GM04504 (cell line): ENCODE measurements at regions not wholly inside any gene's neighbourhood (a gene's known extent, or its start where the extent isn't known, plus 50 kb on each side); places are given as distances from the start of the nearest gene placed in this dataset.
"Not testable (repeated sequence)": the region's sequence is repeated elsewhere in the genome, so short reads cannot be mapped to it uniquely, and the experiment has no call there.

Experiments used
- DNase-seq: peaks from one replicate; pipeline ENCODE4 v3.0.0-alpha.2; 2012; ENCODE audit warnings: low read depth

DNA sequence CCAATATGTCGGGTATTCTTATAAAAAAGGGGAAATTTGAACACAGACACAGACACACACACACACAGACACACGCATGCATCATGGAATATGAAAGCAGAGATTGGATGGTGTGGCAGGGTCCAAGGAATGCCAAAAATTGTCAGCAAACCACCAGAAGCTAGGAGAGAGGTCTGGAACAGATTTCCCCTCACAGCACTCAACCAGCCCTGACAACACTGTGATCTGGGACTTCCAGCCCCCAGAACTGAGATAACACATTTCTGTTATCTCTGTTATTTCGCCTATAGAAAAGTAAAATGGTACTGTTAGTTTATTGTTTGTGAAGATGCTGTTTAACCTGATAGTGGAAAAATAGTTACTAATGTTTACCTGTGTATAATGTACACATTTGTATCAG lies 145.4 kb upstream of the ZBED5 start:
- DNase-seq = no peak

DNA sequence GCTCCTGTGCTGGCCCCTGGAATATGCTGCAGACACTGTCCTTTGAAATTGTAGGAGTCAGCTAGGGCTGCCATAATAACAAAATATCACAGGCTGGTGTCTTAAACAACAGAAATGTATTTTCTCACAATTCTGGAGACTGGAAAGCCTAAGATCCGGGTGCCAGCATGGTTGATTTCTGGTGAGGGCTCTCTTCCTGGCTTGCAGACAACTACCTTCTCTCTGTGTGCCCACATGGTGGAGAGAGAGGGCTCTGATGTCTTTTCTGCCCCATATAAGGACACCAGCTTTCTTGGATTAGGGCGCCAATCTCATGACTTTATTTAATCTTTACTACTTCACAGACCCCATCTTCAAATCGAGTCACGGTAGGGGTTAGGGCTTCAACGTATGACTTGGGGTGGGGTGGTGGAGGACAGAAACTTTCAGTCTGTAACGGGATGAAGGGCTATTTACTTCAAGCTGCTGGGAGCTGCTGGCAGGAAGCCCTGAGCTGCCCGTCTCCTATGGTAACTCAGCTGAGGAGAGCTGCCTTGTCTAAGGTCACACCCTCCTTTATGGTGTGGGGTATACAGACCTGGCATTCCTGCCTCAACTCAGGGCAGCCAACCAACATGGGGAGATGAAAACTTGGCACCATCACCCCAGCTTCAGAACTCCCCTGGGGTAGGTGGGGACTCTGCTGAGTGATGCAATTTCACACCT lies 142.9 kb upstream of the ZBED5 start:
- DNase-seq = no peak

DNA sequence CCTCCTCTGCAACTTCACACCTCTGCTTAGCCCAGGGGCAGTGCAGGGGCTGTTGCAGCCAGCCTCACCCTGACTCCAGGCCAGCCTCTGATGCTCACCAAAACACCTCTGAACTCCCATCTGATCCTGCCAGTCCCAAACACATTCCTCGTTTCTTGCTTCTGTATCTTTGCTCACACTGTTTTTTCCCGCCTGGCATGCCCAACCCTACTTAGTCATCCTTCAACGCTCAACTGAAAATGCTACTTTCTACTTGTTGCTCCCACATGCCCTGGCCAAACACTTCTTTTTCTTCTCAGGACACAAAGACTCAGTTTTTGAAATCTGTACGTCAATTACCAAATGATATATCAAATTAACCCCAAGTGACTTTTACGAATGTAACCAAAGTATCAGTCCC lies 140.8 kb upstream of the ZBED5 start:
- no peak for DNase-seq

DNA sequence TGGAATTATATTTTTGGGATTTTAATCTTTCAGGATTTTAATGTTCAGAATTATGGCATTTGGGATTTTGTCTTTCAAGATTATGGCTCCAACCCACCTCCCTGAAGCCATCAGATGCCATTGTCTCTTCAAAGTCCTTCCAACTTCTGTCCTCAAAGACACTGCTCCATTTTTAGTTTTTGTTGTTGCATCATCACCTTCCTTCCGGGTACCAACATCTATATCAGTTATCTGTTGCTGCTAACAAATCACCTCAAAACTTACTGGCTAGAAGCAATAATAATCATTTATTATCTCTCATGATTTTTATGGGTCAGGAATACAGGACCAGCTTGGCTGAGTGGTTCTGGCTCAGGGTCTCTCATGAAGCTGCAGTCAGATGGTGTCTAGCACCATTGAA lies 138.8 kb upstream of the ZBED5 start:
- no peak for DNase-seq

DNA sequence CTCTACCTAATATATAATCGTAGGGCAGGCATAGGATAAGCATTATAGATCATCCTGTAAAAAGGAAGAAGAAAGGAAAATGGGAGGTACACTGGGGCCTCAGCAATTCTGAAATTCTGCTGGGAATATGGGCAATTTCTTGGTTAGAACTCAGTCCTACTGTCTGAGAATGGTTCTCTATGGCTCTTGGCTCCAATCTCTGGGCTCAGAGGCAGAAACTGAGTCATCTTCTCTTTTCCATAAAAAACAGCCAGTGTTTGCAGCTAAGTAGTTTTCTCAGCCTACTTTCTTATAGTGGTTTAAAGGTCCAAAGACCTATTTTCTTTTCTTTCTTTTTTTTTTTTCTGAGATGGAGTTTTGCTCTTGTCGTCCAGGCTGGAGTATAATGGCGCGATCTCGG lies 135.8 kb upstream of the ZBED5 start:
- no peak for DNase-seq

DNA sequence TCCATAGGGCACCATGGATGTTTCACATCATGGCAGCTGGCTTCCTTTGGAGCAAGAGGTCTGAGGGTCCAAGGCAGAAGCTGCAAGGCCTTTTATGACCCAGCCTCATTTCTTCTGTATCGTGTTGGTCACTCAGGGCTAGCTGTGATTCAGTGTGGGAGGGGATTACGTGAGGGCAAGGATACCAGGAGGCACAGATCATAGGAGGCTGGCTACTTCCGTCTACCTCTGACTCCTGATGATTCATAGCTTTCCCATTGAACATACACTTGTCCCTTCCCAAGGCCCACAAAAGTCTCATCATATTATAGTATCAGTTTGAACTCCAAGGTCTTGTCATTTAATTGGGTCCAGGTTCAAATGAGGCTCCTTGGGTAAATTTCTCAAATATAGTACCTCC lies 135.3 kb upstream of the ZBED5 start:
- DNase-seq = no peak

DNA sequence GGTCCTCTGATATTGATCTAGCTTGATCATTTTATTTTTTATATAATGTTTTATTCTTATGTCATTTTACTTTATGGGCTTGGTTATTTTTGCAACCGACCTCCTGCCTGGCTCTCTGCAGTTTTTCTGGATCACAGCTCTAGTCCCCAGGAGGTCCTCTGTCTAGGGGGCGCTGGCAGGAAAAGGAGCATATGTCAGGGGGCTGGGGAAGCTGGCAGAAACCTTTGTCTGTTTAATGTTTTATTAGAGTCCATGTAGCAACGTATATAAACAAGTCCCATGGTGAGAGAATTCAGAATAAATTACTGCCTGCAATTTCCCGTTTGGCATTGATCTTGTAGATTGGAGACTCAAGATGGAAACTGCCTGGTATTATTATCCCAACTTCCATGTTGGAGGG lies 133.5 kb upstream of the ZBED5 start:
- no peak for DNase-seq

DNA sequence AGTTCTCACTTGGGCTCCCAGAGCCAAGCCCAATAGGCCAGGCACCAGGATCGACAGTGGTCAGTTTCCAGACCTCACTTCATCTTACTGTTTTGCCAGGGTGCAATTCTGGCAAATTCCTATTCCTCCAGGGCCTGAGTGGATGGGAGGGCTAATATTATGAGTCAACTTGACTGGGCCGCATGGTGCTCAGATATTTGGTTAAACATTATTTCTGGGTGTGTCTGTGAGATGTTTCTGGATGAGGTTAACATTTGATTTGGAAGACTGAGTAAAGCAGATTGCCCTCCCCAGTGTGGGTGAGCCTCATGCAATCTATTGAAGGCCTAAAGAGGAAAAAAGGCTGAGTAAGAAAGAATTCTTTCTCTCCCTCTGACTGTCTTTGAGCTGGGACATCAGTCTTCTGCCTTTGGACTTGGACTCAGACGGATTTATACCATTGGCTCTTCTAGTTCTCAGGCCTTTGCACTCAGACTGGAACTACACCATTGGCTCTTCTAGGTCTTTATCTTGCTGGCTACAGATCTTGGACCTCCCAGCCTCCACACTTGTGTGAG lies 132.9 kb upstream of the ZBED5 start:
- DNase-seq = no peak

DNA sequence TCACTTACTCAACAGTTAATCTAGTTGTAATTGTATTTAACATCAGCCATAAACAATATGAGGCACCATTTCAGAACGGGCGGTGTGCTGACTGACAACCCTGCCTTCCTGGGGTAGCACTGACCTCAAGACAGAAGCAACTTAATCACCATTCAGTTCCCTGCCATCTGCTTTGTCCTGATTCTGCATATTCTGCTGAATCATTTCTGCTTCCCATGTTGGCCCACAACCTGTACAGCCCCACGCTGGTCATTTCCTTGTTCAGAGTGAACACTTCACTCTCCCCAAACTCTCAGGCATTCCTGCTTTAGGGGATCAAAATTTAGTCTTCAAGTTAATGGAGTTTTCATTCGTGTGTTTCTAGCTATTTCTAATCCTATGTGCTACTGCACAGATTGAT lies 132.3 kb upstream of the ZBED5 start:
- no peak for DNase-seq

DNA sequence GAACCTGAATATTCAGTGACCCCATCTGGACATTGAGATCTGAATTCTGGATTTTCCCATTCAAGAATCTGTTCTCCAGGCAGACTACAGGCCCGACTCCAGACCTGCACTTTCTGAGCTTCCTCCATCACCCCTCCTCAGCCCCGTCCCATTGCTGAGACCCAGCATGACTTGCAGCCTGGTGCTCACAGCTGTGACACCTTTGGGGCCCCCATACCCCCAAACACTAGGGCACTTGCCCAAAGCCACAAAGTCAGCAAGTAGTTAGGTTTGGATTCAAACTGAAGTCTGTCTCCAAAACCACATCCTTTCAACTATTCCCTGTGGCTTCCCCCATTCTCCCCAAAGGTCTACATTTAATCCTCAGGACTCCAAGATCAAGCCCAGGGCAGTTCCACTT lies 128.2 kb upstream of the ZBED5 start:
- DNase-seq = no peak

DNA sequence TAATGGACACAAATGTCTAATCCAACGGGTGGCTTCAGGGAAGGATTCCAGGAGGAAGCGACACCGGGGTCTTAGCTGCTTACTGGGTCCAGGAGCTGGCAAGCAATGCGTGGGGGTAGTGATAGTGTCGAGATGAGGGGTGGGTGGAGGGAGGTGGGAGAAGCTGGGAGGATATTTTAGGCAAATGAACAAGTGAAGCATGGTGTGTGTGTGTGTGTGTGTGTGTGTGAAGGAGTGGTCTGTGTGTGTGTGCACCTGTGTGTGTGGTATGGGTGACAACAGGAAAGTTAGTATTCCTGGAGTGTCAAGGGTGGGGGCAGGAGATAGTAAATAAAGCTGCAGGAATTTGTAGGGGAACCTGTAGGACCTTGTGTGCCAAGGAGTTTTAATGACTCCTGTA lies 126.9 kb upstream of the ZBED5 start:
- no peak for DNase-seq

DNA sequence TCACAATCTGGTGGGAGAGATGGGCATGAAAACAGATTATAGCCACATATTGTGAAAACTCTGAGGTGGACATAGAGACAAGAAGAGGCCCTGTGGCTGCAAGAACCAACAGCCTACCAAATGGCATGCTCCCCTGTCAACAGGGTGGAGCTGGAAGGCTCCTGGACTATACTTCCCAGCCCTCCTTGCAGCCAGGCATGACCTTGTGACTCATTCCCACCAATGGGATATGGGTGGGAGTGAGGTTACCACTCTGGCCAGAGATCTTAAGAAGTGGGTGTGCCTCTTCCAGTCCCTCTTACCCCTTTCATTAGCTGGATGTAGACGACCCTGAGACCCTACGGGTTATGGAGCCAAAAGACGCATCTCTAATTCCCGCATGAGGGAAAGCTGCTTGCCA lies 126.4 kb upstream of the ZBED5 start:
- no peak for DNase-seq

DNA sequence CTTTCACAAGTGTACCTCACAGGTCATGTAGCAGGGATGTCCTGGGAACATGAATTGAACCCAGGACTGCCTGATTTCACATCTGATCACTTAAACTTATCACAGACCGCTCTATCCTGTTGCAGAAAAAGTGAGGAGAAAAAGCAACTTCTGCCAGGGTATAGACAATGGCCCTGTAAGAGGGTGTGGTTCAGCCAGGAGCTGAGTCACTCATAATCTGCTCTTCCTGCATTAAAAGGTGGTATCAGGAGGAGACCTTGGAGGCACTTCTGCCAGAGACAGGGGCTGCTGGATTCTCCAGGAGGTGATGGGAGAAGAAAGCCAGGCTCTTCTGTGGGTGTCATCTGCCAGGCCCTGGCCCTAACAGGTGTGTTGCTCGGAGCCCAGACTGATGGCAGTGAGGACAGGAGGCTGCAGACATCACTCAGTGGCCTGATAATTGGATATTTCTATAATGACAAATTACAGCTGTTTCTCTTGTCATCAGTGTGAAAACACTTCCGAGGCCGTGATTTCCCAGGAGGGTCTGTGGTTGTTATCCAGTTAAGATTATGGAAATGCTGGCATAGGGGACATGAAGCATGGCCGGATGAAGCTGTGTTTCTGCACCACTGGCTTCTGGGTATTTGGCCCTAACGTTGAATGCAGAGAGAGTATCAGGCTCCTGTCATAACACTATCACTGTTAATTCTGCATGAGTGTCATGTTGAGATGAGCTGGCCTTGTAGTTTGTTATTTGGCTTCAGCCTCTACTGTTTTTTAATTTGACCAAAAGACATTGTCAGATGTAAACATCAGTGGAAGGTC lies 125.1 kb upstream of the ZBED5 start:
- no peak for DNase-seq

DNA sequence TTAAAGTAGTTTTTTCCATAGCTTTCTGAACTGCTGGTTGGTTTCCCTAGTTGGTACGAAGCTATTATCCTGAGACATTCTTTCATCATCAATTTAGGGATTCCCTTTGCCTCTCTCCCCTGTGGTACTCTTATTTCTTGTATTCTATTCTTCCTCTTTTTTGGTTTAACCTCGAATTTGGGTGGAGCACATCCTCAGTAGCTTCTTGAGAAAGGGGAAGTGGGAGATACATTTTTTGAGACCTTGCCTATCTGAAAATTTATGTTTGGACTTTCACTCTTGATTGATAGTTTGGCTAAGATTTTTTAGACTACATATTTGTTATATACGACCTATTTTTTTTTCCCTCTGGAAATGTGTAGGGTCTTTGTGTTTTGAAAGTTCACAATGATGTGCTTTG lies 121.7 kb upstream of the ZBED5 start:
- DNase-seq = no peak

DNA sequence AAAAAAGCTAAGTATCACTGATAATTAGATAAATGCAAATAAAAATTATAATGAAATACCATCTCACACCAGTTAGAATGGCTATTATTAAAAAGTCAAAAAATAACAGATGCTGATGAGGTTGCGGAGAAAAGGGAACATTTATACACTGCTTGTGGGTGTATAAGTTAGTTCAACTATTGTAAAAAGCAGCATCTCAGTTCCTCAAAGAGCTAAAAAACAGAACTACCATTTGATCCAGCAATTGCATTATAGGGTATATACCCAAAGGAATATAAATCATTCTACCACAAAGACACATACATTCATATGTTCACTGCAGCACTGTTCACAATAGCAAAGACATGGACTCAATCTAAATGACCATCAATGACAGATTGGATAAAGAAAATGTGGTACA lies 120.3 kb upstream of the ZBED5 start:
- DNase-seq = no peak

DNA sequence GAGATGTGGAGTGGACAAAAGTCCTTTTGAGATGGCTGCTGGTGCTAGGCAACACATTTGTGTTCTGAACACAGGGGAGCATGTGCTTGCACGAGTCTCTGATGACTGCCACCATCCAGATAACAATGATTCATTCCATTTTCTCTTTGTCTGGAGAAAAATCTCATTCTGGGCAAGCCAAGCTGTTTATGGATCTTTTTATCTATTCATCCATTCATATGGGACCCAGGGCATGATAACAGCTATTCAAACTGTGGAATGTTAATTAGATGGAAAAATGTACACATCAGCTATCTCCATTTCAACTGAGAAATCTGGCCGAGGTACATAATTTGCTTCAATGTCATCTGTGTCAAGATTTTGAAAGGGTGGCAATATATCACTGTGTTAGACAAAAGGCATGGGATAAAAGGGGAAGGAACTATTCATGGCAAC lies 117.5 kb upstream of the ZBED5 start:
- DNase-seq = no peak

DNA sequence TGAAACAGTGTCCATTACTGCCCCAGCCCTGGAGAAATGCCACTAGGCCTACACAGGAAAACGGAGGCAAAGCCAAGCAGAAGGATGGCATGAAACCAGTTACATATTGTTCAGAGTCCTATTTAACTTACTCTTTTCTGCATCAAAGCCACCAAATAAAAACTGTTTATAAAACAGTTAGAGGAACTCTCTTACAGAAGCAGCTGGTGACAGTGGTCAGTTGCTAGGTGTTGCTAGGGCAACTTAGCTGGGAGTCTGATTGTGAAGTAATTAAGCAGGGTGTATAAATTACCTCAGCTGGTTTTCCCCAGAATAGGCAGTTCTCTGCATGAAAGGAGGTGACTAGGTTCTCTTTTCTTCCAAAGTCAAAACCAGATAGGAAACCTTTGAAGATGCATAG lies 115.6 kb upstream of the ZBED5 start:
- DNase-seq = no peak

DNA sequence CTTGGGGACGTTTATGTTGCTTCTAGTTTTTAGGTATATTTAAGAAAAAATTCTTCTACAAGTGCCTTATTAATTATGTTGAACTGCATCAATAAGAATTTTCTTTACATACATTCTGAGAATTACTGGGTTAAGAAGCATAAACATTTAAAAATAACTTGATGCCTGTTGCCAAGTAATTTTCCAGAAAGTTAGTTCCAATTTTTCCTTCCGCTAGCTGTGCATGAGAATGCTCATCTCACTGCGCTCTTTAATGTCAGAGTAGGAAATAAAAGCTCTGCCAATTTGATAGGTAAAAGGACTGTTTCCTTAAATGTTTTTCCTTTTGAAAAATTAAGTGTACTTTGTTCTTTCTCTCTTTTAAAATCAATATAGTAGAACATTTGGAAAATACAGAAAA lies 113.1 kb upstream of the ZBED5 start:
- no peak for DNase-seq

DNA sequence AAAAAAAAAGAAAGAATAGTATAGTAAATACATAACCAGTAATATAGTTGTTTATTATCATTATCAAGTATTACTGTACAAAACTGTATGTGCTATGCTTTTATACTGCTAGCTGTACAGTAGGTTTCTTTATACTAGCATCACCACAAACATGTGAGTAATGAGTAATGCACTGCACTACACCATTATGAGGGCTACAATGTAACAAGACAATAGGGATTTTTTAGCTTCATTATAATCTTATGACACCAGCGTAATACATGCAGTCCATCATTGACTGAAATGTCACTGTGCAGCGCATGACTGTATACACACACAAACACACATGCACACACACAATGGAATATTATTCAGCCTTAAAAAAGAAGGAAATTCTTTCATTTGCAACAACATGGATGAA lies 111.5 kb upstream of the ZBED5 start:
- no peak for DNase-seq

DNA sequence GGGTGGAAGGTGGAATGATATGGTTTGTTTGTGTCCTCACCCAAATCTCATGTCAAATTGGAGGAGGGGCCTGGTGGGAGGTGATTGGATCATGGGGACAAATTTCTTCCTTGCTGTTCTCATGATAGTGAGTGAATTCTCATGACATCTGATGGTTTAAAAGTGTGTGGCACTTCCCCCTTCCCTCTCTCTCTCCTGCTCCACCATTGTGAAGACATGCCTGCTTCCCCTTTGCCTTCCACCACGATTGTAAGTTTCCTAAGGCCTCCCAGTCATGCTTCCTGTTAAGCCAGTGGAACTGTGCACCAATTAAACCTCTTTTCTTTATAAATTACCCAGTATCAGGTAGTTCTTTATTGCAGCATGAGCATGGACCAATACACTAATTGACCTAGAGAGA lies 99.0 kb upstream of the ZBED5 start:
- DNase-seq = not testable (repeated sequence)

DNA sequence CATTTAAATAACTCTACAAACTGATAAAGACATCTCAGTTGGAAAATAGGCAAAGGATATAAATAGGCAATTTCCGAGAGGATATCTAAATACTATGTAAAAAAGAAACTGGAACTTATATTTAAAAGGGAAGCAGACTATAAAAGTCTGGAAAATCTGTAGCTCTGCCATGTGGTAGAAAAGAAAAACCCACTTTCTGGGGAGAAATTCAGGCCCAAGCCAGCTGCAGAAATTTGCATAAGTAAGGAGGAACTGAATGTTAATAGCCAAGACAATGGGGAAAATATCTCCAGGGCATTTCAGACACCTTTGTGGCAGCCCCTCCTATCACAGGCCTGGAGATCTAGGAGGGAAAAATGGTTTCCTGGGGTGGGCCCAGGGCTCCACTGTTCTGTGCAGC lies 97.8 kb upstream of the ZBED5 start:
- no peak for DNase-seq

DNA sequence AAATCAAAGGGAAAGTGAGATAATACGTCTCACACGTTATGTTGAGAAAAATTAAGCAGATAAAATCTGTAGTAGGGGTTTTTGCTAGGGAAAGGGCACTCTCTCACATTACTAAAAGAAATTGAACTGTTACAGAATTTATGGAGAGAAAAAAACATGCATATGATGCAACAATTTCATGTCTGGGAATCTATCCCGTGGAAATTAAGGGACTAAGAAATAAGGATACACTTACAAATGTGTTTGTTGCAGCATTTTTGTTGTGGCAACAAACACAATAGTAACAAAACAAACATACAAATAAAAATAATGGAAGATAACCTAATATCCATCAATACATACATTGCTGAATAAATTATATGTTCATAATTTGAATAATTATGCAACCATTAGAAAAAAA lies 96.3 kb upstream of the ZBED5 start:
- DNase-seq = no peak

DNA sequence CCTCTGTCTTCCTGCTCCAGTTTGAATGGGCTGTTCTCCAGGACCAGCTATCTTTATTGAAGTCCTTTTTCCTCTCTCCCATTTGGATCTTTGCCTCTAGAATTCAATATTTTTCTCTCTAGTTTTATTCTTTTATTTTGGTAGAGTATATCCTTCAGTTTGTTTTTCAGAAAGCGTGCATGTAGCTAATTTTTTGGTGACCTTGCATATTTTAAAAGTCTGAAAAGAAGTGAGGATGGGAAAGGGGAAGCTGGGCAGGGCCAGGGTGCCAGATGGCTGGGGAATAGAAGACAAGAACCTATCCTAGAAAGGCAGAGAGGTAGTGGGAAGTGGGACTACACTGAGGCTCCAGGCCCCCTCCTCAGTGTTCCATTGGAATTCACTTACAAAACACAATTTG lies 95.0 kb upstream of the ZBED5 start:
- DNase-seq = no peak

DNA sequence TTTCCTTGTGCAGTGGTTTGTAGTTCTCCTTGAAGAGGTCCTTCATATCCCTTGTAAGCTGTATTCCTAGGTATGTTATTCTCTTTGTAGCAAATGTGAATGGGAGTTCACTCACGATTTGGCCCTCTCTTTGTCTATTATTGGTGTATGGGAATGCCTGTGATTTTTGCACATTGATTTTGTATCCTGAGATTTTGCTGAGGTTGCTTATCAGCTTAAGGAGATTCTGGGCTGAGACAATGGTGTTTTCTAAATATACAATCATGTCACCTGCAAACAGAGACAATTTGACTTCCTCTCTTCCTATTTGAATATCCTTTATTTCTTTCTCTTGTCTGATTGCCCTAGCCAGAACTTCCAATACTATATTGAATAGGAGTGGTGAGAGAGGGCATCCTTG lies 90.1 kb upstream of the ZBED5 start:
- DNase-seq = not testable (repeated sequence)
